ENCODE measurements at regions not wholly inside any gene's neighbourhood (a gene's known extent, or its start where the extent isn't known, plus 50 kb on each side); places are given as distances from the start of the nearest gene placed in this dataset.

- TF ChIP-seq, protein P1, sequence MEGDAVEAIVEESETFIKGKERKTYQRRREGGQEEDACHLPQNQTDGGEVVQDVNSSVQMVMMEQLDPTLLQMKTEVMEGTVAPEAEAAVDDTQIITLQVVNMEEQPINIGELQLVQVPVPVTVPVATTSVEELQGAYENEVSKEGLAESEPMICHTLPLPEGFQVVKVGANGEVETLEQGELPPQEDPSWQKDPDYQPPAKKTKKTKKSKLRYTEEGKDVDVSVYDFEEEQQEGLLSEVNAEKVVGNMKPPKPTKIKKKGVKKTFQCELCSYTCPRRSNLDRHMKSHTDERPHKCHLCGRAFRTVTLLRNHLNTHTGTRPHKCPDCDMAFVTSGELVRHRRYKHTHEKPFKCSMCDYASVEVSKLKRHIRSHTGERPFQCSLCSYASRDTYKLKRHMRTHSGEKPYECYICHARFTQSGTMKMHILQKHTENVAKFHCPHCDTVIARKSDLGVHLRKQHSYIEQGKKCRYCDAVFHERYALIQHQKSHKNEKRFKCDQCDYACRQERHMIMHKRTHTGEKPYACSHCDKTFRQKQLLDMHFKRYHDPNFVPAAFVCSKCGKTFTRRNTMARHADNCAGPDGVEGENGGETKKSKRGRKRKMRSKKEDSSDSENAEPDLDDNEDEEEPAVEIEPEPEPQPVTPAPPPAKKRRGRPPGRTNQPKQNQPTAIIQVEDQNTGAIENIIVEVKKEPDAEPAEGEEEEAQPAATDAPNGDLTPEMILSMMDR (IDR thresholded peaks at IDR 0.05): no peak
Observed at GRCh38 chr4:159504684-159505083, 401.8 kb downstream of the RAPGEF2 start.

DNA sequence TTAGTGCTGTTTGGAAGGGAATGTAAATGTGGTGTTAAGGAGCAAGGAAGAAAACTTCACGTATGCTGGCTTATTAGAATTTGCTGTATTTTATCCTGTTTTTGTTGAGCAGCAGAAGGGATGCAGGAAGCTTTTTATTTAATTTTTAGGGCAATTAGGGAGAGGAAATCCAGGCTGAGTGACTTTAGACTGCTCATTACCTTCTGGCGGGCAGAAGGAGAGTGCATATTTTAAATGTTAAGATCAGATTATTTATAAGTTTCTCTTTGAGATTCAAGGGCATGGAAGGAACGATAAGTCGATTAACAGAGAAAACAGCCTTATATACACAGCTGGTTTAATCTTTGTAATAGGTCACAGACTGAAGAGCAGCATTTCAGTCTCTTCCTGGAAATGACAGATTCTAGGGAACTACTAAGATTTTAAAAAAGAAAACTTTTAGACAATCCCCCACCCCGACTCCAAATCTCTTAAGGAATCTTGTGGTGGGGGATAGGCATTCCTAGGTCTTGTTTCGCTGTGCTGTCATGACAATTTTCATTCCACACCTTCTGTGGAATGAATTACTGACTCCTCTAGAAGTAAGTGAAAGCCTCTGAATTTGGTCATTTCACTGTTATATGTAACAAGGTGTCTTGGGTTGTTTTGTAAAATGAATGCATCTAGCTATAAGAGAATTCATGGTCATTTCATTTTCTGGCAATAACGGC lies 402.5 kb downstream of the RAPGEF2 start:
- TF ChIP-seq, protein P1 (IDR thresholded peaks at IDR 0.05): no peak

DNA sequence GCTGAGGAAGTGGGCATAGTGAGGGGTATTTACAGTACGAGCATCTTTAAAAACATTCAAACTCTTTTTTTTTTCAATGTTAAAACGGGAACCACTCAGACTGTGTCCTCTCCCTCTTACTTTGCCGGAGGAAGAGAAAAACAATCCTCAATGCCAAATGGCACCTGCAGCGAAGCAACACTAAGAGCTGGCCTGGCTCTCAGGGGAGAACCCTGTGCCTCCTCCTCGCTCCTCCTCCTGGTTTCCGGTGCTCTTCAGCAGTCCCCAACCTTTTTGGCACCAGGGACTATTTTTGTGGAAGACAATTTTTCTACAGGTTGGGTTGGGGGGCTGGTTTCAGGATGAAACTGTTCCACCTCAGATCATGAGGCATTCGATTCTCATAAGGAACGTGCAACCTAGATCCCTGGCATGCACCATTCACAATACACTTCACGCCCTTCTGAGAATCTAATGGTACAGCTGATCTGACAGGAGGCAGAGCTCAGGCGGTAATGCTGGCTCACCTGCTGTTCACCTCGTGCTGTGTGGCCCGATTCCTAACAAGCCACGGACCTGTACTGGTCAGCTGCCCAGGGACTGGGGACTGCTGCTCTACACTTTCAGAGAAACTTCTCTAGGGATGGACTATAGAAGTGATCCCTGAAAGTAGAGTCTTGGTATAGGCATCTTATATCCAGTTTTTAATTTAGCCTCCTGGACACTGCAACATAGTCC lies 404.1 kb downstream of the RAPGEF2 start:
- TF ChIP-seq, protein P1 (IDR thresholded peaks at IDR 0.05): no peak

DNA sequence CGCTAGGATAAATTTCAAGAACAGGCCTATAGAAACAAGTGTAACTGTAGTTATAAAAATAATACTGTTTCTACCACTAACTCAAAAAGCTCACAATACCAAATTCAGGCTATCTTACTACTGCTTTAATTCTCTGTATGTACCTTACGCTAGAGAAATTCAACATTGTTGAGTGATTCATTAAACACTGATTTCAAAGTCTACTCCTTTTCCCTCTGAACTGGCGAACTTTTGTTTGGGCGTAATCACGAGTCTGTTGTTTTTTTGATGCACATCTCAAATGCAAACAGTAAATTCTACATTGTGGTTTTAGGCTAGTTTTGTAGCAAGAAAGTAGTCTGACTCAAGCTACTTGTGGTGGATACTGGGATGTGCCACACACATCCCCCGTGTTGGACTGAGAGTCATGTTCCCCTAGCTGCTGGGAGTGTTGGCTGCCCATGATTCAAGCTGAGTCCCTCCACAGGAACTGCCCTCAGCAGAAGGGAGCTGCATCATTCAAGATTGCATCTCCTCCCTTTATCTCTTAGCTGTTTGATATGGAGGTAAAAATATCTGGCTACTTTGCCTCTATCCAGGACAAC lies 406.1 kb downstream of the RAPGEF2 start:
- TF ChIP-seq, protein P1 (IDR thresholded peaks at IDR 0.05): no peak

DNA sequence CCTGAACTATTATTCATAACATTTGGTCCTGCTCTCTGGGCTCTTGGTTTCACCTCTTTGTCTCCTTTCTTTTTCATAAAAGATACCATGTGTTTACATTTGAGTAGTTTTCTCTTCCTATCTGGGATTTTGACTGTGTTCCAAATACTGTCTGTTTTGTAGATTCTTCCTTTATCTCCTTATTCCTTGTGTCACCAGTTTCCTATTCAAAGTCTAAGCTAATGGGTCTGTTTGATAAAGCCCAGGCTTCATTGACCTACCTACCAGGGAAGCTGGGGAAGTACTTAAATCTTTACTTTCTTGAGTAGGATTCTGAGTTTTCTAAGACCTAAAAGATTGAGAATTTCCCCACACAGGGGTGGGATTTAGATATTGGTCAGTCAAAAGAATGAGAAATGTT lies 409.5 kb downstream of the RAPGEF2 start:
- TF ChIP-seq, protein P1 (IDR thresholded peaks at IDR 0.05): no peak

- TF ChIP-seq, protein P1 (IDR thresholded peaks at IDR 0.05): no peak
Observed at GRCh38 chr4:159515314-159516025, 412.6 kb downstream of the RAPGEF2 start.

GRCh38 chr4:159516556-159517140 lies 413.8 kb downstream of the RAPGEF2 start:
- TF ChIP-seq, protein P1 (IDR thresholded peaks at IDR 0.05): no peak
